ENCODE measurements at regions not wholly inside any gene's neighbourhood (a gene's known extent, or its start where the extent isn't known, plus 50 kb on each side); places are given as distances from the start of the nearest gene placed in this dataset.

GRCh38 chr20:52820641-52821292 is 151.4 kb upstream of the TSHZ2 start:
- DNase-seq, result no peak

GRCh38 chr20:52818491-52818890 is 153.7 kb upstream of the TSHZ2 start:
- no peak for DNase-seq

- DNase-seq, result no peak
These were observed 154.2 kb upstream of the TSHZ2 start for GRCh38 chr20:52817981-52818380.

- no peak for DNase-seq
These were observed 154.6 kb upstream of the TSHZ2 start for GRCh38 chr20:52817511-52817910.

GRCh38 chr20:52814371-52814770 is 157.8 kb upstream of the TSHZ2 start:
- DNase-seq, result no peak

- no peak for DNase-seq
These were observed 159.8 kb upstream of the TSHZ2 start for GRCh38 chr20:52812231-52812847.

GRCh38 chr20:52809003-52809402 is 163.2 kb upstream of the TSHZ2 start:
- no peak for DNase-seq

GRCh38 chr20:52806918-52807317 is 165.2 kb upstream of the TSHZ2 start:
- DNase-seq, result no peak

- DNase-seq, result no peak
These were observed 166.3 kb upstream of the TSHZ2 start for GRCh38 chr20:52805843-52806242.

GRCh38 chr20:52805296-52805571 is 166.9 kb upstream of the TSHZ2 start:
- no peak for DNase-seq

- no peak for DNase-seq
These were observed 167.5 kb upstream of the TSHZ2 start for GRCh38 chr20:52804497-52805295.

- no peak for DNase-seq
These were observed 170.5 kb upstream of the TSHZ2 start for GRCh38 chr20:52801628-52802006.

- DNase-seq, result no peak
These were observed 171.2 kb upstream of the TSHZ2 start for GRCh38 chr20:52800734-52801627.

GRCh38 chr20:52799130-52799529 is 173.0 kb upstream of the TSHZ2 start:
- DNase-seq, result no peak

GRCh38 chr20:52798124-52798523 is 174.0 kb upstream of the TSHZ2 start:
- DNase-seq, result no peak

- DNase-seq, result no peak
These were observed 177.3 kb upstream of the TSHZ2 start for GRCh38 chr20:52794853-52795252.

- DNase-seq, result no peak
These were observed 178.7 kb upstream of the TSHZ2 start for GRCh38 chr20:52793339-52793963.

GRCh38 chr20:52791091-52791490 is 181.1 kb upstream of the TSHZ2 start:
- DNase-seq, result no peak

- DNase-seq, result no peak
These were observed 182.4 kb upstream of the TSHZ2 start for GRCh38 chr20:52789716-52790115.

- DNase-seq, result no peak
These were observed 184.2 kb upstream of the TSHZ2 start for GRCh38 chr20:52787962-52788361.

GRCh38 chr20:52787216-52787615 is 184.9 kb upstream of the TSHZ2 start:
- DNase-seq, result no peak

- no peak for DNase-seq
These were observed 186.5 kb upstream of the TSHZ2 start for GRCh38 chr20:52785679-52786078.
